Hepatocyte (in vitro differentiated cells): ENCODE measurements at regions not wholly inside any gene's neighbourhood (a gene's known extent, or its start where the extent isn't known, plus 50 kb on each side); places are given as distances from the start of the nearest gene placed in this dataset.

Experiments used
- CTCF ChIP-seq: fragments of 200-600 bp; sonication (generic); IDR thresholded peaks from 2 replicates; pipeline ENCODE4 v1.5.1; 2016; ENCODE audit warnings: antibody characterized with exemption, mild to moderate bottlenecking; ENCODE audit not compliant: poor library complexity
- EZH2phosphoT487 ChIP-seq: fragments of 200-600 bp; sonication (generic); IDR thresholded peaks from one replicate; pipeline ENCODE4 v1.6.1; 2018; ENCODE audit warnings: antibody characterized with exemption, mild to moderate bottlenecking, low read depth, moderate library complexity; ENCODE audit not compliant: unreplicated experiment, severe bottlenecking

- TF ChIP-seq CTCF, result no peak
- TF ChIP-seq EZH2phosphoT487, result no peak
Measured at GRCh38 chr3:20353286-20353685, 167.3 kb upstream of the SGO1 start.
